ENCODE measurements at regions not wholly inside any gene's neighbourhood (a gene's known extent, or its start where the extent isn't known, plus 50 kb on each side); places are given as distances from the start of the nearest gene placed in this dataset.
"Not testable (repeated sequence)": the region's sequence is repeated elsewhere in the genome, so short reads cannot be mapped to it uniquely, and the experiment has no call there.

DNA sequence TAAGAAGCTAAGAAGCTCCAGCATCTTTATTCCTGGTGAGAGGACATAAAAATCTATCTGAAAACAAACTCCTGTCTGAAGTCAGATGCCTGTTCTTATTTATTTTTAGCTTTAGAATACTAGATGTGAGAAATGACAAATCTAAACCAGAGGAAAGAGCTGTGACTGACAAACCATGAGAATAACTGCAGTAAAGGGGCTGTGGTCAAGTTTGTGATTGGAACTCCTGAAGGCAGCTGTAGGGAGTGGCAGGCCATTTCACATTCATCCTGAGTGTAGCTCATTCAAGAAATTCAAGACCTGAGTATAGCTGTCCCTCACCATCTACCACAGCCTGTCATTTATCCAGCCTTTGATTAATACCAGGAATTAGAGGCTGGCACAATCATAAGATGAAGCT is 718.8 kb downstream of the BRINP1 start:
- Mint-ChIP-seq H3K4me1 (ENCODE audit: low read depth in 2 of 2) (no peaks in the 10 kb centered on the region), H3K36me3 (ENCODE audit: insufficient read depth) (no peaks in the 10 kb centered on the region), H3K27ac (no peak overlapping the region), H3K9me3 (peaks cover 0 to 6% of the 10 kb centered on the region in 2 donors), H3K27me3 (no peaks in the 10 kb centered on the region), H3K4me3 (no peak overlapping the region)
- ATAC-seq (replicated peaks) (no peak), DNase-seq (no peak)

DNA sequence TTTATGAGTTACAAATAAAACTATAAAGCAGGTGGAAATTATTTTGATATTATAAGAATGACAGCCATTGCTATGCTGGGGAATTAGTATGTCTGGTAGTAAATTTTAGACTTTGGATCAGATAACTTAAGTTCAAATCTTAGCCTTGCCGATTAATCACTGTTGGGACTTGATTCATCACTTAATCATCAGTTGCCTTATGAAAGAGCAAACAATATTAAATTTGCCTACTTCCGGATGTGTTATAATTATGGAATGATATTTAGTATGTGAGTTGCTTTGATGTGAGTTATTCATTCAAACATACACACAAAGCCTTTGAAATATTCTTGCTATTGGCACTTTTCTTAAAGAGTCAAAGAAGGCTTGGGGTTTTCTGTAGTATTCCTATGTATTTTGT is 717.7 kb downstream of the BRINP1 start:
- H3K27ac Mint-ChIP-seq = no peak overlapping the region
- H3K4me3 Mint-ChIP-seq = no peak overlapping the region
- no peak for DNase-seq
- no peaks in the 10 kb centered on the region for H3K4me1 Mint-ChIP-seq (ENCODE audit: low read depth in 2 of 2)
- H3K36me3 Mint-ChIP-seq (ENCODE audit: insufficient read depth) = no peaks in the 10 kb centered on the region
- ATAC-seq (replicated peaks) = no peak
- peaks cover 0 to 1% of the 10 kb centered on the region in 2 donors for H3K9me3 Mint-ChIP-seq
- H3K27me3 Mint-ChIP-seq = no peaks in the 10 kb centered on the region

DNA sequence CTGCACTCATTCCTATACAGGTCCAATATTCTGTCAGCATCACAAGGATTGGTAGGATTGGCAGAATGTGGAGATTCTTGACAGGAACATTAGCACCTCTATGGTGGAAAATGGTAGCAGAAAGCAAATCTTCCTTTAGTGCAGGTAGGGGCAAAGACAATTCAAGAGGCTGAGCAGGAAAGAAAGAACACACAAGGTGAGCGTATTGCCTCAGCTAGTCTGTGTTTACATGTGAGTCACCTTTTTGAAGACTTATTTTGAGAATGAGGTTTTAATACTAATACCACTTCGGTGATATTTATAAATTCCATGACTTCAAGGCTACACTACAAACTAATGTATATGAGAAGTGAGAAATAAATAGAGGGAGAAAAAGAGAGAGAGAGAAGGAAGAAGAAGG is 717.0 kb downstream of the BRINP1 start:
- no peak for ATAC-seq (replicated peaks)
- Mint-ChIP-seq H3K27ac (no peak overlapping the region), H3K27me3 (no peaks in the 10 kb centered on the region), H3K4me1 (ENCODE audit: low read depth in 2 of 2) (no peaks in the 10 kb centered on the region), H3K4me3 (no peak overlapping the region), H3K9me3 (peaks cover 0 to 1% of the 10 kb centered on the region in 2 donors), H3K36me3 (ENCODE audit: insufficient read depth) (no peaks in the 10 kb centered on the region)
- no peak for DNase-seq

DNA sequence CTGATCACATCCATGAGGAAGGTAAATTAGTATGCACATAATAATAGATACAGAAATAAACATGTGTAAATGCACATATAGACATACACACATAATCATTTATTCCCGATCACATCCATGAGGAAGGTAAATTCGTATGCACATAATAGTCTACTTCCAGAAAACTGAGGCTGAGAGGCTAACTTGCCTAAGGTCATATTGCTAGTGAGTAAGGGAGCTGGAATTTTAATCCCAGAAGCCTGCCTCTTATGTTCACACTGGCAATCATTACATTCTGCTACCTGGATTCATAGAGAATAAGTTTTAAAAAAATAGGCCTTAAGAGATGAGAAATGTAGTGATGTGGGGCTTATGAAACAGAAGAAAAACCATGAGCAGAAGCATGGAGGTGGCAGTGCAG is 716.3 kb downstream of the BRINP1 start:
- ATAC-seq (replicated peaks) (no peak), DNase-seq (no peak)
- no peaks in the 10 kb centered on the region for H3K27me3 Mint-ChIP-seq
- no peaks in the 10 kb centered on the region for H3K36me3 Mint-ChIP-seq (ENCODE audit: insufficient read depth)
- H3K27ac Mint-ChIP-seq = no peak overlapping the region
- no peak overlapping the region for H3K4me3 Mint-ChIP-seq
- H3K4me1 Mint-ChIP-seq (ENCODE audit: low read depth in 2 of 2) = no peaks in the 10 kb centered on the region
- H3K9me3 Mint-ChIP-seq = peaks cover 0 to 1% of the 10 kb centered on the region in 2 donors

DNA sequence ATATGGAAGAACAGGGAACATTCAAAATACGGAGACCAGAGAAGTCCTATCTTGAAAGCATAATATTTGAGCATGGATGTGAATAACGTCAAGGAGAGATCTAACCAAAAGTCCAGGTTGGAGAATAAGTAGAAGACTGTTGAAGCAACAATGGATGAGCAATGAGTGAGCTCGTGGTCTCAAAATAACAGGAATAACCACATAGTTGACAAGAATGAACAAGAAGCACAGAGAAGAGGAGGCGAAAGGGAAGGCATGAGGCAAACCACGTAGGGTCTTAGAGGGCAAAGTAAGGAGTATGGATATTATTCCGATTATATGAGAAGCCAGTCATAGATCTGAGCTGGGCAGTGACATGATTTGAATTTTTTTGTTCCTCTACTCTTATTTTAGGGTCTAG is 710.2 kb downstream of the BRINP1 start:
- no peaks in the 10 kb centered on the region for H3K4me1 Mint-ChIP-seq (ENCODE audit: low read depth in 2 of 2)
- no peaks in the 10 kb centered on the region for H3K36me3 Mint-ChIP-seq (ENCODE audit: insufficient read depth)
- no peak overlapping the region for H3K4me3 Mint-ChIP-seq
- peaks cover 0 to 5% of the 10 kb centered on the region in 2 donors for H3K9me3 Mint-ChIP-seq
- ATAC-seq (replicated peaks) (no peak), DNase-seq (no peak)
- H3K27ac Mint-ChIP-seq = no peak overlapping the region
- H3K27me3 Mint-ChIP-seq = no peaks in the 10 kb centered on the region

DNA sequence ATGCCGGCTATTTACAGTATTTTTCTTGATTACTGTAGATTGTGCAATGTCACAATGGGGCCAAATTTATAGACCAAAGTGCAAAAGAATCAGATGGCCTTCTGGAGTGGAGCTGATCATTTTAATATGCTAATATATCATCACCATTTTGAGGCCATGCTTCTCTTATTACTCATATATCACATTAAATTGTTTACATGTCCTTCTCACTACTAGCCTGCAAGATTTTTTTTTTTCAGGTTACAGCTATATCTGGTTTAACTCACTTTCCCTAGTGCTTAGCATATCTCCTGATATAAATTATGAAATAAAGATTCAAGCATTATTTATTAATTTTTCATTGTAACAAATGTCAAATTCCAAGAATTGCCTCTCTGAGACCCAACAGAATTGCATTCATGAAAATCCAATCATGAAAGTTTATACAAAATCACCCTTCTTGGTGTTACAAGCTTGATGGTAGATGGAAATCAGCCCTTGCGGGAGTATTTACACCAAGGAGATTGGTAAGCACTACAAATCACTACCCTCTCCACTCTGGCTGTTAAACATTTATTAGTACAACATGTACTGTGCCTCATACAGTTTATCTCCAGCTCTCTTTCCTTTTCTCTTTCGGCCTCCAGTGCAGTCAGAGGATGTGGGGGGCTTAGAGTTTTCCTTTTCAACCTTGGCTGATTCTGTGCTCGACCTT is 703.9 kb downstream of the BRINP1 start:
- Mint-ChIP-seq H3K9me3 (peaks cover 3 to 8% of the 10 kb centered on the region in 2 donors), H3K4me1 (ENCODE audit: low read depth in 2 of 2) (no peaks in the 10 kb centered on the region)

DNA sequence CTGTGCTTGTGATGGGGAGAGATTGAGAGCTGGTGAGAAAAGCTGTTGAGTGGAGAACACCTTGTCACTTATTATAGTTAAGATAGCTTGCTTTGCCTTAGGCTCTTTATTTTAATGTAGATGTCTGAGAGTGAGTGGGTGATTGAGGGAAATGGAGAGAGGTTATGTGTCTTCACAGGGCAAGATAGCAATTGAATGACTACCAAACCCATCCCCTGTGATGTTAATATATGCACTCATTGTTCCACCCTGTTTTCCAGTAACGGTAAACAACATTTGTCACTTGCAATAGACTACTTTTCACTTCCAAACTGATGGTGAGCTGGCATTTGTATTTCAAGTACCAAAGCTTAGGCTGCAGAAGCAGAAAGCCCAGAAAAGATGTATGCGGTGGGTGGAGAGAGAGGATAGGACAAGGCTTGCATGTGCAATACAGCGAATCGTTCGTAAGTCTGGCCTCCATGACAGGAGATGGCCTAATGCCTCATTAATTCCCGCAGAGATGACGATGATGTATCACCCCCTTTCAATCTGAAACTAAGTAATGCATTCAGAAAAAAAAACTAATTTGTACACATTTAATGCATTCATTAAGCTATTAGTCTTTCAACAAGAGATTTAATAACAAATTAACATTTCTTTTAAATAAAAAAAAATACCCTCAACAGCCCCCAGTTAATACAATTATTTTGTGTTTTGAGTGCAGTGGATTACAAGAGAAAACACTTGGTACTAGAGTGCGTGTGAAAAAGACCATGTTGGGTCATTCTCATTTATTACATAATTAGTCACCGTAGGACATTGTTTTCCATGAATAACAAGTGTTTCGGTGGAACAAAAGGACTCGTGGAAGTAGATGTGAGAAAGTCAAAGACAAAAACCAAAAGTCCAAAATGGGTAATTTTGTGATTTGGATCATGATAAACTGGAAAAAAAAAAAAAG is 699.0 kb downstream of the BRINP1 start:
- Mint-ChIP-seq H3K4me1 (ENCODE audit: low read depth in 2 of 2) (no peaks in the 10 kb centered on the region), H3K36me3 (ENCODE audit: insufficient read depth) (no peaks in the 10 kb centered on the region), H3K9me3 (peaks cover 2 to 8% of the 10 kb centered on the region in 2 donors), H3K27ac (no peak overlapping the region), H3K27me3 (no peaks in the 10 kb centered on the region), H3K4me3 (no peak overlapping the region)
- ATAC-seq (replicated peaks) (no peak), DNase-seq (no peak)

More for the DNA sequence above, 703.9 kb downstream of the BRINP1 start:
- DNase-seq (no peak), ATAC-seq (replicated peaks) (no peak)
- H3K27me3 Mint-ChIP-seq = no peaks in the 10 kb centered on the region
- no peak overlapping the region for H3K4me3 Mint-ChIP-seq
- no peak overlapping the region for H3K27ac Mint-ChIP-seq
- no peaks in the 10 kb centered on the region for H3K36me3 Mint-ChIP-seq (ENCODE audit: insufficient read depth)

DNA sequence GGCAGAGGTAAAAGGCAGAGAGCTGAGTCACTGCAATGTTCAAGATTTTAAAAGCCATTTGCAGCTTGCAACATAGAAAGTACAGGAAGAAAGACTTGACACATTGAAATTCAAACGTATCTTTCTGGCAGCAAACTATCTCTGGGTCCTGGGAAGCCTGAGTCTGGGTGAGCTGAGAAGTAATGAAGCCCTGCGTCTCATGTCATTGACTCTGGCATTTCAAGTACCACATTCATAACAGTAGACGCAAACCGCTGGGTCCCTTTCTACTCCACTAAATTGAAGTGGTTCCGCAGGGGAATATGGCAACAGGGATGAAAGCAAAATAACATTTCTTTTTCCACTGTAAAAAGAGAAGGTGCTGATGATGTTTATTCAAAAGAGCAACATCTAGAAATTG is 694.3 kb downstream of the BRINP1 start:
- no peak overlapping the region for H3K27ac Mint-ChIP-seq
- ATAC-seq (replicated peaks) = no peak
- H3K4me3 Mint-ChIP-seq = no peak overlapping the region
- no peak for DNase-seq
- H3K27me3 Mint-ChIP-seq = no peaks in the 10 kb centered on the region
- no peaks in the 10 kb centered on the region for H3K9me3 Mint-ChIP-seq
- H3K4me1 Mint-ChIP-seq (ENCODE audit: low read depth in 2 of 2) = no peaks in the 10 kb centered on the region
- H3K36me3 Mint-ChIP-seq (ENCODE audit: insufficient read depth) = no peaks in the 10 kb centered on the region

DNA sequence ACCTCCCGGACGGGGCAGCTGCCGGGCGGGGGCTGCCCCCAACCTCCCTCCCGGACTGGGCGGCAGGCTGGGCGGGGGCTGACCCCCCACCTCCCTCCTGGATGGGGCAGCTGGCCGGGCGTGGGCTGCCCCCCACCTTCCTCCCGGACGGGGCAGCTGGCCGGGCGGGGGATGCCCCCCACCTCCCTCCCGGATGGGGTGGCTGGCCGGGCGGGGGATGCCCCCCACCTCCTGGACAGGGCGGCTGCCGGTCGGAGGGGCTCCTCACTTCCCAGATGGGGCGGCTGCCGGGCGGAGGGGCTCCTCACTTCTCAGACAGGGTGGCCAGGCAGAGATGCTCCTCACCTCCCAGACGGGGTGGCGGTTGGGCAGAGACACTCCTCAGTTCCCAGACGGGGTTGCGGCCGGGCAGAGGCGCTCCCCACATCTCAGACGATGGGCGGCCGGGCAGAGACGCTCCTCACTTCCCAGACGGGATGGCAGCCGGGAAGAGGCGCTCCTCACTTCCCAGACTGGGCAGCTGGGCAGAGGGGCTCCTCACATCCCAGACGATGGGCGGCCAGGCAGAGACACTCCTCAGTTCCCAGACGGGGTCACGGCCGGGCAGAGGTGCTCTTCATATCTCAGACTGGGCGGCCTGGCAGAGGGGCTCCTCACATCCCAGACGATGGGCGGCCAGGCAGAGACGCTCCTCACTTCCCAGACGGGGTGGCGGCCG is 691.1 kb downstream of the BRINP1 start:
- H3K4me3 Mint-ChIP-seq; H3K27ac Mint-ChIP-seq; DNase-seq; H3K36me3 Mint-ChIP-seq (ENCODE audit: insufficient read depth); H3K4me1 Mint-ChIP-seq (ENCODE audit: low read depth in 2 of 2); H3K9me3 Mint-ChIP-seq; ATAC-seq (replicated peaks); H3K27me3 Mint-ChIP-seq: not testable (repeated sequence)

DNA sequence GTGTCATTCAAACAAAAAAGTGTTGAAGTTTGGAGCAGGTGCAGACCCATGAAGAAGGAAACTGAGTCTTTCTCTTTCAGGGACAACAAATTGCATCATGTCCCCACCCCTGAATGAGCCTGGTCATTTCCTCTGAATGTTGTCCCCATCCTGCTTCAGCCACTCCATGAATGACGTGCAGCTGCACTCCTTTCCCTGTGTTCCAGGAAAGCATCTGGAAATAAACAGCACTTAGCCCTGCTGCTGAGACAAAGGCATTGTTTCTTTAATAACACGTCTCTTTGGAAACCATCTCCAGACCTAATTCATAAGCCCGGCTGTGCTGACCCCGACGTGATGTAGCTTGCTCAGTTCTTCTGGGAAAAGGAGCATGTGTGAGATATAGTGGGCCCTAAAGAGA is 682.3 kb downstream of the BRINP1 start:
- Mint-ChIP-seq H3K27me3 (no peaks in the 10 kb centered on the region), H3K4me1 (ENCODE audit: low read depth in 2 of 2) (no peaks in the 10 kb centered on the region), H3K9me3 (peaks cover 7 to 9% of the 10 kb centered on the region in 2 donors), H3K36me3 (ENCODE audit: insufficient read depth) (no peaks in the 10 kb centered on the region), H3K4me3 (no peak overlapping the region), H3K27ac (no peak overlapping the region)
- ATAC-seq (replicated peaks) (no peak), DNase-seq (no peak)

DNA sequence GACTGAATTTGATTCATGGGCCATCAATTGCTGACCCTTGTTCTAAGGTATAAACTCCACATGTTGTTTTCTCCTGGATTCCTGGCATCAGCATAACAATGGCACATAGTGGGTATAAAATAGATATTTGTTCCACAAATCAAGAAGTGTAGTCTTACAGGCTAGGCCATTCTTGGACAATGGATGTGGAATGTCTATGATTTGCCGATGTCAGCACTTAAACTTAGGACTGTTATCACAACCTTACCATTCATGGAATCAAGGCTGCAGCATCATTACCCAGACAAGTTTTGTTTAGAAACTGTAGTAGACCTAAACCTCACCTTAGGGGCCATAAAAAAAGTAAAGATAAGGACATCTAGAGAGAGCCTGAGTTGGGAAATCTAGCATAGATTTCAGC is 680.0 kb downstream of the BRINP1 start:
- Mint-ChIP-seq H3K4me3 (no peak overlapping the region), H3K27ac (no peak overlapping the region), H3K4me1 (ENCODE audit: low read depth in 2 of 2) (no peaks in the 10 kb centered on the region), H3K36me3 (ENCODE audit: insufficient read depth) (no peaks in the 10 kb centered on the region), H3K27me3 (no peaks in the 10 kb centered on the region), H3K9me3 (peaks cover 7% of the 10 kb centered on the region in 2 donors)
- ATAC-seq (replicated peaks) = no peak
- no peak for DNase-seq

DNA sequence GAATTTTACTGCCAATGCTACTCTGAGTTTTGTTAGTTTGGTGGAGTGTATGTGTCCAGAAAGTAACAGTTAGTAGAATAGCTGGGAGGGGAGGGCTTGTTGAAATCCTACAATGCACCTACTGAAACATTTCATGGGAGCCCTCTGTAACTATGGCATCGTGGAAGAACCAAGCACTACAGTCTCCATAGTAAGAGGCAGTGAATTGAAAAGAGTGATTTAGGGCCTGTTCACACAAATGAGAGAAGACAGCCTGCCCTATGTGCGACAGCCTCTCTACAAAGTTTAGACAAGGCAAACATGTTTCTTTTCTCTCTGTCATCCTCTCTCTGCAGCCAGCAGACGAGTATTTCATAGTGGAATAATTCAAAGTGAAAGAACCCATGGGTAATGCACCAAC is 676.6 kb downstream of the BRINP1 start:
- Mint-ChIP-seq H3K27ac (no peak overlapping the region), H3K4me1 (ENCODE audit: low read depth in 2 of 2) (no peaks in the 10 kb centered on the region), H3K27me3 (no peaks in the 10 kb centered on the region), H3K9me3 (peaks cover 2 to 7% of the 10 kb centered on the region in 2 donors), H3K36me3 (ENCODE audit: insufficient read depth) (no peaks in the 10 kb centered on the region), H3K4me3 (no peak overlapping the region)
- DNase-seq = no peak
- ATAC-seq (replicated peaks) = no peak

DNA sequence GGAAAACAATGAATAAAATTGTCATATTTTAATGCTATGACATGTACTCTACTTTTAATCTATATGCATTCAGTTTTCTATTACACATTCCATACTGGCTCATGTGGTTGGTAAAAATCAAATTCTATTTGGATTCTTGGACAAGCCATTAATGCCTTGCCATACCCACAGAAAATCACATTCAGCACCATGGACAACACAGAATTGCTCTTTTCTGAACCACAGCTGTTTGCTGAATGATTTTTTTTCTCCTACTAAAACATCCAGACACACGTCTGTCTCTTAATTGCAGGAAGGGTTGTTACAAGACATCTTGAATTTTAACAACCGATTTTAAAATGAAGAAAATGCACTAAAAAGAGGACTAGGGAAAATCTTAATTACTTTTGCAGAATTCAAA is 675.6 kb downstream of the BRINP1 start:
- DNase-seq = no peak
- Mint-ChIP-seq H3K27me3 (no peaks in the 10 kb centered on the region), H3K4me1 (ENCODE audit: low read depth in 2 of 2) (no peaks in the 10 kb centered on the region), H3K27ac (no peak overlapping the region), H3K9me3 (peaks cover 2 to 7% of the 10 kb centered on the region in 2 donors), H3K4me3 (no peak overlapping the region), H3K36me3 (ENCODE audit: insufficient read depth) (no peaks in the 10 kb centered on the region)
- ATAC-seq (replicated peaks) = no peak

All from effector memory CD8-positive, alpha-beta T cell (primary cell).